ENCODE measurements at regions not wholly inside any gene's neighbourhood (a gene's known extent, or its start where the extent isn't known, plus 50 kb on each side); places are given as distances from the start of the nearest gene placed in this dataset.

- no peak overlapping the region for H3K9ac ChIP-seq (ENCODE audit: low read depth, low read length, poor library complexity)
- H3K9me3 ChIP-seq (replicated peaks in 1 of 2; ENCODE audit: control insufficient read depth in 2 of 2, insufficient read depth in 1 of 2, low read depth in 1 of 2, low read length in 2 of 2) = no peaks in the 10 kb centered on the region
- no peak overlapping the region for H4K8ac ChIP-seq (ENCODE audit: low read depth, low read length)
- no peaks in the 10 kb centered on the region for H3K4me1 ChIP-seq (ENCODE audit: control insufficient read depth in 2 of 2, insufficient read depth in 1 of 2, low read depth in 1 of 2, low read length in 2 of 2)
- H3K4me2 ChIP-seq (ENCODE audit: insufficient read depth, low read length, poor library complexity, severe bottlenecking) = no peak overlapping the region
- no peaks in the 10 kb centered on the region for H3K36me3 ChIP-seq (replicated peaks in 1 of 2; ENCODE audit: control insufficient read depth in 2 of 2, insufficient read depth in 2 of 2, low read length in 2 of 2)
- no peaks in the 10 kb centered on the region for H3K27me3 ChIP-seq (ENCODE audit: control insufficient read depth in 3 of 3, insufficient read depth in 3 of 3, low read depth in 1 of 3, low read length in 3 of 3)
- no peak overlapping the region for H3K14ac ChIP-seq (ENCODE audit: low read length)
- no peaks in the 10 kb centered on the region for H3K79me1 ChIP-seq (ENCODE audit: low read depth, low read length)
- no peak overlapping the region for H3K27ac ChIP-seq (replicated peaks; ENCODE audit: low read length)
- H2BK15ac ChIP-seq (ENCODE audit: low read length) = no peak overlapping the region
- no CpG with 5 or more reads among the region's 1 CpG for WGBS, 2 donors (ENCODE audit: extremely low coverage in 2 of 2, insufficient read length in 2 of 2, insufficient replicate concordance in 1 of 2)
- H2AK5ac ChIP-seq (ENCODE audit: low read depth, low read length) = no peak overlapping the region
- H2AFZ ChIP-seq (ENCODE audit: low read length) = no peak overlapping the region
- no peak overlapping the region for H3K18ac ChIP-seq (ENCODE audit: low read length)
- DNase-seq (ENCODE audit: low spot score) = no peak
- H4K91ac ChIP-seq (ENCODE audit: low read depth, low read length, poor library complexity) = no peak overlapping the region
- no peak overlapping the region for H2BK12ac ChIP-seq (ENCODE audit: low read length)
- H3K23ac ChIP-seq (ENCODE audit: low read depth, low read length, poor library complexity) = no peak overlapping the region
- H3K4me3 ChIP-seq (ENCODE audit: low read length in 2 of 2) = no peak overlapping the region
- no peak overlapping the region for H2BK120ac ChIP-seq (ENCODE audit: low read depth, low read length)
- H3K4ac ChIP-seq (ENCODE audit: low read length) = no peak overlapping the region
- H2BK5ac ChIP-seq (ENCODE audit: low read length) = no peak overlapping the region
Measured at GRCh38 chr1:61604684-61605083, 120.3 kb downstream of the TM2D1 start.

DNA sequence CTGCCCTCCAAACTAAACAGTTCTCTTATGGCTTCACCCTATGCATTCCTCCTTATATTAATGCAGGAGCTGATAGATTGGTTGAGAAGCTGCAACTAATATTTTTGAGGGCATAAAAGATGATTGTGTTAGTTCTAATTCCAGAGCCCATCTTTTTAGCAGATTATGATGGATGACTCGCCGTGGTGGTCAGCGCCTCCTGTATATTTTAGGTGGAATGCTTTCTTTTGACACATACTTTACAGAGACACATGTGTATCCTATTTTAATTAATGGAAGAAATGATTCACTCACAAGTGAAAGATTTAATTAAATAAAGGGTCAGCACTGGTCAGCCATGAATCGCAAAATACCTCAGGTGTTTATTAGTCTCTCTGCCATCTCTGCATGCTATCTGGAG lies 120.7 kb downstream of the TM2D1 start:
- DNase-seq (ENCODE audit: low spot score) = no peak
- Histone ChIP-seq H3K27ac (replicated peaks; ENCODE audit: low read length) (no peak overlapping the region), H2BK12ac (ENCODE audit: low read length) (no peak overlapping the region), H3K18ac (ENCODE audit: low read length) (no peak overlapping the region), H4K8ac (ENCODE audit: low read depth, low read length) (no peak overlapping the region), H2BK15ac (ENCODE audit: low read length) (no peak overlapping the region), H4K91ac (ENCODE audit: low read depth, low read length, poor library complexity) (no peak overlapping the region), H3K79me1 (ENCODE audit: low read depth, low read length) (no peaks in the 10 kb centered on the region), H3K9me3 (replicated peaks in 1 of 2; ENCODE audit: control insufficient read depth in 2 of 2, insufficient read depth in 1 of 2, low read depth in 1 of 2, low read length in 2 of 2) (no peaks in the 10 kb centered on the region), H3K4ac (ENCODE audit: low read length) (no peak overlapping the region), H3K9ac (ENCODE audit: low read depth, low read length, poor library complexity) (no peak overlapping the region), H2AK5ac (ENCODE audit: low read depth, low read length) (no peak overlapping the region), H3K27me3 (ENCODE audit: control insufficient read depth in 3 of 3, insufficient read depth in 3 of 3, low read depth in 1 of 3, low read length in 3 of 3) (no peaks in the 10 kb centered on the region), H3K36me3 (replicated peaks in 1 of 2; ENCODE audit: control insufficient read depth in 2 of 2, insufficient read depth in 2 of 2, low read length in 2 of 2) (no peaks in the 10 kb centered on the region), H2BK120ac (ENCODE audit: low read depth, low read length) (no peak overlapping the region), H3K4me3 (ENCODE audit: low read length in 2 of 2) (no peak overlapping the region), H2AFZ (ENCODE audit: low read length) (no peak overlapping the region), H3K14ac (ENCODE audit: low read length) (no peak overlapping the region), H3K4me1 (ENCODE audit: control insufficient read depth in 2 of 2, insufficient read depth in 1 of 2, low read depth in 1 of 2, low read length in 2 of 2) (no peaks in the 10 kb centered on the region), H3K4me2 (ENCODE audit: insufficient read depth, low read length, poor library complexity, severe bottlenecking) (no peak overlapping the region), H2BK5ac (ENCODE audit: low read length) (no peak overlapping the region), H3K23ac (ENCODE audit: low read depth, low read length, poor library complexity) (no peak overlapping the region)
- WGBS, 2 donors (ENCODE audit: extremely low coverage in 2 of 2, insufficient read length in 2 of 2, insufficient replicate concordance in 1 of 2) = no CpG with 5 or more reads among the region's 4 CpGs

DNA sequence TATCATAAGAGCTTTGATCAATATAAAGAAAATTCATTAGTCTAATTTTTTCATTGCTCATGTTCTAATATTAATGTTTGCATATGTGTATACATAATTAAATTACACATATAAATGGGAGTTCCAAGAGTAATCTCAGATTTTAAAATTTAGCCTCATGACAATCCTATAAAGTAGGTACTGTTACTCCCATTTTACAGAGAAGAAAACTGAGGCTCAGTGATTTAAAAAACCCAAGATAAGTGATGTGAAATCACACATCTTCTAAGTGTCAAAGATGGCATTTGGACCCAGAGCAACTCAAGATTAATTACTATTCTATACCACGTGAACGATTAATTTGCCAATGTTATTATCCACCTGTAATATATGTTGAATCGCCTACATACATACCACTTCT lies 122.3 kb downstream of the TM2D1 start:
- H3K27ac ChIP-seq (replicated peaks; ENCODE audit: low read length) = no peak overlapping the region
- no peak overlapping the region for H2BK120ac ChIP-seq (ENCODE audit: low read depth, low read length)
- H2AFZ ChIP-seq (ENCODE audit: low read length) = no peak overlapping the region
- H3K23ac ChIP-seq (ENCODE audit: low read depth, low read length, poor library complexity) = no peak overlapping the region
- no peaks in the 10 kb centered on the region for H3K79me1 ChIP-seq (ENCODE audit: low read depth, low read length)
- H2AK5ac ChIP-seq (ENCODE audit: low read depth, low read length) = no peak overlapping the region
- H2BK12ac ChIP-seq (ENCODE audit: low read length) = no peak overlapping the region
- no peaks in the 10 kb centered on the region for H3K9me3 ChIP-seq (replicated peaks in 1 of 2; ENCODE audit: control insufficient read depth in 2 of 2, insufficient read depth in 1 of 2, low read depth in 1 of 2, low read length in 2 of 2)
- H2BK15ac ChIP-seq (ENCODE audit: low read length) = no peak overlapping the region
- no peak for DNase-seq (ENCODE audit: low spot score)
- no peak overlapping the region for H3K9ac ChIP-seq (ENCODE audit: low read depth, low read length, poor library complexity)
- no peak overlapping the region for H3K4me3 ChIP-seq (ENCODE audit: low read length in 2 of 2)
- WGBS, 2 donors (ENCODE audit: extremely low coverage in 2 of 2, insufficient read length in 2 of 2, insufficient replicate concordance in 1 of 2) = no CpG with 5 or more reads among the region's 3 CpGs
- no peak overlapping the region for H3K4me2 ChIP-seq (ENCODE audit: insufficient read depth, low read length, poor library complexity, severe bottlenecking)
- no peak overlapping the region for H2BK5ac ChIP-seq (ENCODE audit: low read length)
- H3K36me3 ChIP-seq (replicated peaks in 1 of 2; ENCODE audit: control insufficient read depth in 2 of 2, insufficient read depth in 2 of 2, low read length in 2 of 2) = no peaks in the 10 kb centered on the region
- no peak overlapping the region for H3K4ac ChIP-seq (ENCODE audit: low read length)
- no peak overlapping the region for H4K8ac ChIP-seq (ENCODE audit: low read depth, low read length)
- no peaks in the 10 kb centered on the region for H3K4me1 ChIP-seq (ENCODE audit: control insufficient read depth in 2 of 2, insufficient read depth in 1 of 2, low read depth in 1 of 2, low read length in 2 of 2)
- no peaks in the 10 kb centered on the region for H3K27me3 ChIP-seq (ENCODE audit: control insufficient read depth in 3 of 3, insufficient read depth in 3 of 3, low read depth in 1 of 3, low read length in 3 of 3)
- H3K18ac ChIP-seq (ENCODE audit: low read length) = no peak overlapping the region
- H3K14ac ChIP-seq (ENCODE audit: low read length) = no peak overlapping the region
- H4K91ac ChIP-seq (ENCODE audit: low read depth, low read length, poor library complexity) = no peak overlapping the region

- Histone ChIP-seq H3K4ac (ENCODE audit: low read length) (no peak overlapping the region), H2BK15ac (ENCODE audit: low read length) (no peak overlapping the region)
Measured at GRCh38 chr1:61597601-61598000, 127.3 kb downstream of the TM2D1 start.

More at GRCh38 chr1:61597601-61598000, 127.3 kb downstream of the TM2D1 start:
- H2BK12ac ChIP-seq (ENCODE audit: low read length) = no peak overlapping the region
- no peak overlapping the region for H2BK120ac ChIP-seq (ENCODE audit: low read depth, low read length)
- no peak overlapping the region for H3K14ac ChIP-seq (ENCODE audit: low read length)
- H3K9me3 ChIP-seq (replicated peaks in 1 of 2; ENCODE audit: control insufficient read depth in 2 of 2, insufficient read depth in 1 of 2, low read depth in 1 of 2, low read length in 2 of 2) = peaks cover 0 to 2% of the 10 kb centered on the region in 2 donors
- no peak overlapping the region for H3K27ac ChIP-seq (replicated peaks; ENCODE audit: low read length)
- H4K91ac ChIP-seq (ENCODE audit: low read depth, low read length, poor library complexity) = no peak overlapping the region
- H3K4me3 ChIP-seq (ENCODE audit: low read length in 2 of 2) = no peak overlapping the region
- no CpG with 5 or more reads among the region's 2 CpGs for WGBS, 2 donors (ENCODE audit: extremely low coverage in 2 of 2, insufficient read length in 2 of 2, insufficient replicate concordance in 1 of 2)
- no peak for DNase-seq (ENCODE audit: low spot score)
- H3K18ac ChIP-seq (ENCODE audit: low read length) = no peak overlapping the region
- no peaks in the 10 kb centered on the region for H3K79me1 ChIP-seq (ENCODE audit: low read depth, low read length)
- H3K36me3 ChIP-seq (replicated peaks in 1 of 2; ENCODE audit: control insufficient read depth in 2 of 2, insufficient read depth in 2 of 2, low read length in 2 of 2) = no peaks in the 10 kb centered on the region
- no peak overlapping the region for H3K23ac ChIP-seq (ENCODE audit: low read depth, low read length, poor library complexity)
- H2BK5ac ChIP-seq (ENCODE audit: low read length) = no peak overlapping the region
- H2AK5ac ChIP-seq (ENCODE audit: low read depth, low read length) = no peak overlapping the region
- no peak overlapping the region for H2AFZ ChIP-seq (ENCODE audit: low read length)
- H3K4me2 ChIP-seq (ENCODE audit: insufficient read depth, low read length, poor library complexity, severe bottlenecking) = no peak overlapping the region
- H4K8ac ChIP-seq (ENCODE audit: low read depth, low read length) = no peak overlapping the region
- H3K9ac ChIP-seq (ENCODE audit: low read depth, low read length, poor library complexity) = no peak overlapping the region
- no peaks in the 10 kb centered on the region for H3K4me1 ChIP-seq (ENCODE audit: control insufficient read depth in 2 of 2, insufficient read depth in 1 of 2, low read depth in 1 of 2, low read length in 2 of 2)
- H3K27me3 ChIP-seq (ENCODE audit: control insufficient read depth in 3 of 3, insufficient read depth in 3 of 3, low read depth in 1 of 3, low read length in 3 of 3) = no peaks in the 10 kb centered on the region
